ENCODE measurements at regions not wholly inside any gene's neighbourhood (a gene's known extent, or its start where the extent isn't known, plus 50 kb on each side); places are given as distances from the start of the nearest gene placed in this dataset.
"Not testable (repeated sequence)": the region's sequence is repeated elsewhere in the genome, so short reads cannot be mapped to it uniquely, and the experiment has no call there.

DNA sequence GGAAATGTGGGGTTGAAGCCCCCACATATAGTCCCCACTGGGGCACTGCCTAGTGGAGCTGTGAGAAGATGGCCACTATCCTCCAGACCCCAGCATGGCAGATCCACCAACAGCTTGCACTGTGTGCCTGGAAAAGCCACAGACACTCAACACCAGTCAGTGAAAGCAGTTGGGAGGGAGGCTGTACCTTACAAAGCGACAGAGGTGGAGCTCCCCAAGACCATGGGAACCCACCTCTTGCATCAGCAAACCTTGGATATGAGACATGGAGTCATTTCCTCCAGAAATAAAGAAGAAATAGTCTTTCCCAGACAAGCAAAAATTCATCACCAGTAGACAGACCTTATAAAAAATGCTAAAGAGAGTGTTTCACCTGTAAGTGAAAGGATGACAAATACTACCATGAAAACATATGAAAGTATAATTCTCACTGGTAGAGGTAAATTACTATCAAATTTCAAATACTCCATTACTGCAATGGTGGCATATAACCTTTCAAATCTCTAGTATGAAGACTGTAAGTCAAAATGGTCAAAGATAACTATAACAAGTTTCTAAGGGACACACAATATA, 152.6 kb upstream of the EPHA4 start:
- Histone ChIP-seq H3K4me1 (no peaks in the 10 kb centered on the region), H3K79me2 (no peaks in the 10 kb centered on the region), H3K36me3 (ENCODE audit: control insufficient read depth, insufficient read depth, low read length) (no peaks in the 10 kb centered on the region), H3K4me2 (ENCODE audit: low read length) (no peak overlapping the region), H3K9ac (no peak overlapping the region), H3K27me3 (ENCODE audit: control insufficient read depth, insufficient read depth, low read length) (no peaks in the 10 kb centered on the region), H3K27ac (no peak overlapping the region), H3K9me3 (ENCODE audit: control insufficient read depth, low read length) (no peaks in the 10 kb centered on the region), H2AFZ (no peak overlapping the region), H3K4me3 (ENCODE audit: low read depth, low read length) (no peak overlapping the region)
- TF ChIP-seq, protein P1, sequence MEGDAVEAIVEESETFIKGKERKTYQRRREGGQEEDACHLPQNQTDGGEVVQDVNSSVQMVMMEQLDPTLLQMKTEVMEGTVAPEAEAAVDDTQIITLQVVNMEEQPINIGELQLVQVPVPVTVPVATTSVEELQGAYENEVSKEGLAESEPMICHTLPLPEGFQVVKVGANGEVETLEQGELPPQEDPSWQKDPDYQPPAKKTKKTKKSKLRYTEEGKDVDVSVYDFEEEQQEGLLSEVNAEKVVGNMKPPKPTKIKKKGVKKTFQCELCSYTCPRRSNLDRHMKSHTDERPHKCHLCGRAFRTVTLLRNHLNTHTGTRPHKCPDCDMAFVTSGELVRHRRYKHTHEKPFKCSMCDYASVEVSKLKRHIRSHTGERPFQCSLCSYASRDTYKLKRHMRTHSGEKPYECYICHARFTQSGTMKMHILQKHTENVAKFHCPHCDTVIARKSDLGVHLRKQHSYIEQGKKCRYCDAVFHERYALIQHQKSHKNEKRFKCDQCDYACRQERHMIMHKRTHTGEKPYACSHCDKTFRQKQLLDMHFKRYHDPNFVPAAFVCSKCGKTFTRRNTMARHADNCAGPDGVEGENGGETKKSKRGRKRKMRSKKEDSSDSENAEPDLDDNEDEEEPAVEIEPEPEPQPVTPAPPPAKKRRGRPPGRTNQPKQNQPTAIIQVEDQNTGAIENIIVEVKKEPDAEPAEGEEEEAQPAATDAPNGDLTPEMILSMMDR (IDR thresholded peaks at IDR 0.05), result no peak

DNA sequence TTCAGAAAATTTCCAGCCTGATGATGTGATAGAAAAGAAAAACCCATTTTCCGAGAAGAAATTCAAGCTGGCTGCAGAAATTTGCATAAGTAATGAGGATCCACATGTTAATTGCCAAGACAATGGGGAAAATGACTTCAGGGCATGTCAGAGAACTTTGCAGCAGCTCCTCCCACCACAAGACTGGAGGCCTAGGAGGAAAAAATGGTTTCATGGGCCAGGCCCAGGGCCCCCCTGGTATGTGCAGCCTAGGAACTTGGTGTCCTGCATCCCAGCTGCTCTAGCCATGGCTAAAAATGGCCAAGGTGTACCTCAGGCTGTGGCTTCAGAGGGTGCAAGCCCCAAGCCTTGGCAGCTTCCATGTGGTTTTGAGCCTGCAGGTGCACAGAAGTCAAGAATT, 152.0 kb upstream of the EPHA4 start:
- not testable (repeated sequence) for H3K4me1 ChIP-seq; H3K27me3 ChIP-seq (ENCODE audit: control insufficient read depth, insufficient read depth, low read length); H3K79me2 ChIP-seq

GRCh38 chr2:221716426-221717303, 144.6 kb upstream of the EPHA4 start:
- TF ChIP-seq, protein P1 (IDR thresholded peaks at IDR 0.05), result no peak
- Histone ChIP-seq H3K4me2 (ENCODE audit: low read length) (no peak overlapping the region), H3K9me3 (ENCODE audit: control insufficient read depth, low read length) (no peaks in the 10 kb centered on the region), H3K27ac (no peak overlapping the region), H3K9ac (no peak overlapping the region), H3K4me1 (no peaks in the 10 kb centered on the region), H3K79me2 (no peaks in the 10 kb centered on the region), H3K4me3 (ENCODE audit: low read depth, low read length) (no peak overlapping the region), H3K27me3 (ENCODE audit: control insufficient read depth, insufficient read depth, low read length) (no peaks in the 10 kb centered on the region), H3K36me3 (ENCODE audit: control insufficient read depth, insufficient read depth, low read length) (no peaks in the 10 kb centered on the region), H2AFZ (no peak overlapping the region)

More for the DNA sequence above, 152.0 kb upstream of the EPHA4 start:
- H3K9me3 ChIP-seq (ENCODE audit: control insufficient read depth, low read length); H3K4me3 ChIP-seq (ENCODE audit: low read depth, low read length); H3K36me3 ChIP-seq (ENCODE audit: control insufficient read depth, insufficient read depth, low read length); H3K4me2 ChIP-seq (ENCODE audit: low read length); H3K9ac ChIP-seq; H2AFZ ChIP-seq; H3K27ac ChIP-seq: not testable (repeated sequence)

- Histone ChIP-seq H2AFZ (no peak overlapping the region), H3K9me3 (ENCODE audit: control insufficient read depth, low read length) (no peaks in the 10 kb centered on the region), H3K79me2 (no peaks in the 10 kb centered on the region), H3K4me1 (no peaks in the 10 kb centered on the region), H3K27me3 (ENCODE audit: control insufficient read depth, insufficient read depth, low read length) (no peaks in the 10 kb centered on the region), H3K36me3 (ENCODE audit: control insufficient read depth, insufficient read depth, low read length) (no peaks in the 10 kb centered on the region), H3K4me2 (ENCODE audit: low read length) (no peak overlapping the region), H3K4me3 (ENCODE audit: low read depth, low read length) (no peak overlapping the region), H3K27ac (no peak overlapping the region), H3K9ac (no peak overlapping the region)
- TF ChIP-seq, protein P1 (IDR thresholded peaks at IDR 0.05), result no peak
Observed at GRCh38 chr2:221715523-221716247, 143.6 kb upstream of the EPHA4 start.

DNA sequence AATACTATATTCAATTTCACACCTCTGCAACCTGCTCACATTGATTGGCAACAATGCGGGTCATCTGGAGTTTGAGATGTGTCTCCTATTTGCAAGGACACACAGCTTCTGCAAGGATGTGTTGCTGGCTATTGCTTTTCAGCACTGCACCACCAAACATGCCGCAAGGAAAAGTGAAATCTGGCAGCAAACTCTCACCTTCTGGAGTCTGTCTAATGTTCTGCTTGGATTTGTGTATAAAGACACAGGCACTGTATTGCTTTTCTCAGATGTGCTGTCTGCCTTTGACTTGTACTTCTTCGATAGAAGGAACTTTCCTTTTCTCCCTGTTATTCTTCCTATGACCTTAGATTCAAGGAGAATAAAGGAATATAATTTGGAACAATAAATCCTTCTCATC, 138.6 kb upstream of the EPHA4 start:
- Histone ChIP-seq H2AFZ (no peak overlapping the region), H3K4me2 (ENCODE audit: low read length) (no peak overlapping the region)

More for the DNA sequence above, 138.6 kb upstream of the EPHA4 start:
- Histone ChIP-seq H3K9ac (no peak overlapping the region), H3K4me1 (no peaks in the 10 kb centered on the region), H3K9me3 (ENCODE audit: control insufficient read depth, low read length) (no peaks in the 10 kb centered on the region), H3K79me2 (no peaks in the 10 kb centered on the region), H3K27ac (no peak overlapping the region), H3K36me3 (ENCODE audit: control insufficient read depth, insufficient read depth, low read length) (no peaks in the 10 kb centered on the region), H3K4me3 (ENCODE audit: low read depth, low read length) (no peak overlapping the region), H3K27me3 (ENCODE audit: control insufficient read depth, insufficient read depth, low read length) (no peaks in the 10 kb centered on the region)
- TF ChIP-seq, protein P1 (IDR thresholded peaks at IDR 0.05), result no peak
